Activated T-helper 2 cell treated with anti-CD3 and anti-CD28 coated beads, Interferon-gamma antibody, Interleukin-2, Interleukin-4, amounts not matched to agents 10 μg/mL and 5 μg/mL and 100 μg/mL, durations not matched to agents 14 hours and 24 hours and 36 hours (primary cell): ENCODE measurements at regions not wholly inside any gene's neighbourhood (a gene's known extent, or its start where the extent isn't known, plus 50 kb on each side); places are given as distances from the start of the nearest gene placed in this dataset.
"Not testable (repeated sequence)": the region's sequence is repeated elsewhere in the genome, so short reads cannot be mapped to it uniquely, and the experiment has no call there.

Source experiments
- DNase-seq: peaks from one replicate; pipeline ENCODE4 v3.0.0; 2021; ENCODE audit warnings: low spot score
- H3K27ac Mint-ChIP-seq: one replicate; pipeline ENCODE4 v1.8.0; 2021; ENCODE audit warnings: mixed read lengths
- H3K27me3 Mint-ChIP-seq: one replicate; pipeline ENCODE4 v1.8.0; 2021; ENCODE audit warnings: low read depth, mixed read lengths
- H3K36me3 Mint-ChIP-seq: one replicate; pipeline ENCODE4 v1.8.0; 2021; ENCODE audit warnings: low read depth, mixed read lengths
- H3K4me1 Mint-ChIP-seq: one replicate; pipeline ENCODE4 v1.8.0; 2021; ENCODE audit warnings: low read depth, mixed read lengths
- H3K4me3 Mint-ChIP-seq: one replicate; pipeline ENCODE4 v1.8.0; 2021; ENCODE audit warnings: low read depth, mild to moderate bottlenecking, moderate library complexity, mixed read lengths
- H3K9me3 Mint-ChIP-seq: one replicate; pipeline ENCODE4 v1.8.0; 2021; ENCODE audit warnings: mixed read lengths
- intact Hi-C: fragments of 100-400 bp; cut with micrococcal nuclease; formaldehyde crosslinking; loops from one replicate; pipeline ENCODE4 v1.15.1; 2023

GRCh38 chr1:187070076-187070475 lies 241.3 kb downstream of the PLA2G4A start:
- Mint-ChIP-seq H3K27me3 (no peaks in the 10 kb centered on the region), H3K27ac (no peak overlapping the region), H3K4me3 (no peak overlapping the region), H3K36me3 (peaks cover 11% of the 10 kb centered on the region), H3K4me1 (no peaks in the 10 kb centered on the region), H3K9me3 (peaks cover 4% of the 10 kb centered on the region)
- no peak for DNase-seq
- intact Hi-C loops, result no loop called here

DNA sequence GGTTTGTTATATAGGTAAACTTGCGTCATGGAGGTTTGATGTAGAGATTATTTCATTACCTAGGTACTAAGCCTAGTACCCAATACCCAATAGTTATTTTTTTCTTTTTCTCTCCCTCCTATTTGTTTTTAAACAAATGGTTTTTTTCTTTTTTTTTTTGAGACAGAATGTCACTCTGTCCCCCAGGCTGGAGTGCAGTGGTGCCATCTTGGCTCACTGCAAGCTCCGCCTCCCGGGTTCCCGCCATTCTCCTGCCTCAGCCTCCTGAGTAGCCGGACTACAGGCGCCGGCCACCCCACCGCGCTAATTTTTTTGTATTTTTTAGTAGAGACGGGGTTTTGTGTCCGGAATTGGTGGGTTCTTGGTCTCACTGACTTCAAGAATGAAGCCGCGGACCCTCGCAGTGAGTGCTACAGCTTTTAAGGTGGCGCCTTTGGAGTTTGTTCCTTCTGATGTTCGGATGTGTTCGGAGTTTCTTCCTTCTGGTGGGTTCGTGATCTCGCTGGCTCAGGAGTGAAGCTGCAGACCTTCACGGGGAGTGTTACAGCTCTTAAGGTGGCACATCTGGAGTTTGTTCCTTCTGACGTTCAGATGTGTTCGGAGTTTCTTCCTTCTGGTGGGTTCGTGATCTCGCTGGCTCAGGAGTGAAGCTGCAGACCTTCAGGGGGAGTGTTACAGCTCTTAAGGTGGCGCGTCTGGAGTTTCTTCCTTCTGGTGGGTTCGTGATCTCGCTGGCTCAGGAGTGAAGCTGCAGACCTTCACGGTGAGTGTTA lies 243.7 kb downstream of the PLA2G4A start:
- Mint-ChIP-seq H3K4me3 (peak overlapping the region; percentile 90), H3K36me3 (peaks cover 11% of the 10 kb centered on the region), H3K27ac (peak overlapping the region; percentile 87)
- H3K27me3 Mint-ChIP-seq, intact Hi-C loops, H3K4me1 Mint-ChIP-seq, DNase-seq, H3K9me3 Mint-ChIP-seq: not testable (repeated sequence)

DNA sequence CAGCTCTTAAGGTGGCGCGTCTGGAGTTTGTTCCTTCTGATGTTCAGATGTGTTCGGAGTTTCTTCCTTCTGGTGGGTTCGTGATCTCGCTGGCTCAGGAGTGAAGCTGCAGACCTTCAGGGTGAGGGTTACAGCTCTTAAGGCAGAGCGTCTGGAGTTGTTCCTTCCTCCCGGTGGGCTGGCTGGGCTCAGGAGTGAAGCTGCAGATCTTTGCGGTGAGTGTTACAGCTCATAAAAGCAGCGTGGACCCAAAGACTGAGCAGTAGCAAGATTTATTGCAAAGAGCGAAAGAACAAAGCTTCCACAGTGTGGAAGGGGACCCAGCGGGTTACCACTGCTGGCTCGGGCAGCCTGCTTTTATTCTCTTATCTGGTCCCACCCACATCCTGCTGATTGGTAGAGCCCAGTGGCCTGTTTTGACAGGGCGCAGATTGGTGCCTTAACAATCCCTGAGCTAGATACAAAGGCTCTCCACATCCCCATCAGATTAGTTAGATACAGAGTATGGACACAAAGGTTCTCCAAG lies 244.3 kb downstream of the PLA2G4A start:
- H3K4me1 Mint-ChIP-seq, H3K27me3 Mint-ChIP-seq, DNase-seq, intact Hi-C loops, H3K9me3 Mint-ChIP-seq: not testable (repeated sequence)
- H3K4me3 Mint-ChIP-seq, result peak overlapping the region; percentile 90
- peaks cover 11% of the 10 kb centered on the region for H3K36me3 Mint-ChIP-seq
- peak overlapping the region; percentile 87 for H3K27ac Mint-ChIP-seq

DNA sequence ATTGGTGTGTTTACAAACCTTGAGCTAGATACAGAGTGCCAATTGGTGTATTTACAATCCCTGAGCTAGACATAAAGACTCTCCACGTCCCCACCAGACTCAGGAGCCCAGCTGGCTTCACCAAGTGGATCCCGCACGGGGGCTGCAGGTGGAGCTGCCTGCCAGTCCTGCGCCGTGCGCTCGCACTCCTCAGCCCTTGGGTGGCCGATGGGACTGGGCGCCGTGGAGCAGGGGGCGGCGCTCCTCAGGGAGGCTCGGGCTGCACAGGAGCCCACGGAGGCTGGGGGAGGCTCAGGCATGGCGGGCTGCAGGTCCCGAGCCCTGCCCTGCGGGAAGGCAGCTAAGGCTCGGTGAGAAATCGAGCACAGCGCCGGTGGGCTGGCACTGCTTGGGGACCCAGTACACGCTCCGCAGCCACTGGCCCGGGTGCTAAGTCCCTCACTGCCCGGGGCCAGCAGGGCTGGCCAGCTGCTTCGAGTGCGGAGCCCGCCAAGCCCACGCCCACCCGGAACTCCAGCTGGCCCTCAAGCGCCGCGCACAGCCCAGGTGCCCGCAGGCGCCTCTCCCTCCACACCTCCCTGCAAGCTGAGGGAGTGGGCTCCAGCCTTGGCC lies 245.0 kb downstream of the PLA2G4A start:
- H3K27me3 Mint-ChIP-seq, H3K9me3 Mint-ChIP-seq, H3K27ac Mint-ChIP-seq, DNase-seq, H3K4me1 Mint-ChIP-seq, intact Hi-C loops: not testable (repeated sequence)
- peak overlapping the region; percentile 90 for H3K4me3 Mint-ChIP-seq
- peaks cover 11% of the 10 kb centered on the region for H3K36me3 Mint-ChIP-seq

GRCh38 chr1:187074445-187075048 lies 245.8 kb downstream of the PLA2G4A start:
- Mint-ChIP-seq H3K4me1 (no peaks in the 10 kb centered on the region), H3K36me3 (peaks cover 11% of the 10 kb centered on the region), H3K9me3 (peaks cover 4% of the 10 kb centered on the region), H3K27ac (no peak overlapping the region), H3K27me3 (no peaks in the 10 kb centered on the region), H3K4me3 (peak overlapping the region; percentile 5)
- DNase-seq, result no peak
- intact Hi-C loops, result no loop called here

GRCh38 chr1:187076922-187077321 lies 248.2 kb downstream of the PLA2G4A start:
- no peak overlapping the region for H3K4me3 Mint-ChIP-seq
- peaks cover 11% of the 10 kb centered on the region for H3K36me3 Mint-ChIP-seq
- H3K27me3 Mint-ChIP-seq, result no peaks in the 10 kb centered on the region
- peaks cover 4% of the 10 kb centered on the region for H3K9me3 Mint-ChIP-seq
- H3K4me1 Mint-ChIP-seq, result no peaks in the 10 kb centered on the region
- DNase-seq, result no peak
- no peak overlapping the region for H3K27ac Mint-ChIP-seq
- intact Hi-C loops, result no loop called here

GRCh38 chr1:187078321-187078720 lies 249.6 kb downstream of the PLA2G4A start:
- Mint-ChIP-seq H3K27me3 (no peaks in the 10 kb centered on the region), H3K27ac (no peak overlapping the region), H3K36me3 (peaks cover 6% of the 10 kb centered on the region), H3K4me1 (no peaks in the 10 kb centered on the region), H3K4me3 (no peak overlapping the region), H3K9me3 (peaks cover 4% of the 10 kb centered on the region)
- intact Hi-C loops, result no loop called here
- DNase-seq, result no peak

DNA sequence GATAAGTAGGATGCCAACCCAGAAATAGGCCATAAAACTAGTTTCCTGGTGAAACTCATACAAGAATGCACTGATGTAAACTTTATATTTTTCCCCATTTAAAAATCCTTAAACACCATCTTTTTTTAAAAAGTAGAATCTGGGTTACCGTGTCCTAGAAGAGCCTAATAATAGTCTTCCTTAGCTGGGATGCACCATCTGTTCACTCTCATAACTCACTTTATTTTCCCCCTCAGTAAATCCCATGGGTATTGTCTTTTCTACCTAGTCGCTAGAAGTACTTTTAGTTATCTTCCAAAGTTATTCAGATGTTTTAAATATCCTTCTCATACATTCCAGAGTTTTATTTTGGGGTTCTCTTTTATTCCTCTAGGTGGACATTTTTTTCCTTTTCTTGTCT lies 250.2 kb downstream of the PLA2G4A start:
- H3K4me1 Mint-ChIP-seq, result no peaks in the 10 kb centered on the region
- H3K27ac Mint-ChIP-seq, result no peak overlapping the region
- intact Hi-C loops, result no loop called here
- peaks cover 5% of the 10 kb centered on the region for H3K36me3 Mint-ChIP-seq
- H3K4me3 Mint-ChIP-seq, result no peak overlapping the region
- no peak for DNase-seq
- no peaks in the 10 kb centered on the region for H3K27me3 Mint-ChIP-seq
- peaks cover 4% of the 10 kb centered on the region for H3K9me3 Mint-ChIP-seq

- Mint-ChIP-seq H3K36me3 (peaks cover 4% of the 10 kb centered on the region), H3K27ac (no peak overlapping the region), H3K4me1 (no peaks in the 10 kb centered on the region), H3K9me3 (peaks cover 4% of the 10 kb centered on the region), H3K4me3 (no peak overlapping the region), H3K27me3 (no peaks in the 10 kb centered on the region)
- intact Hi-C loops, result no loop called here
- no peak for DNase-seq
Observed at GRCh38 chr1:187079330-187079729, 250.6 kb downstream of the PLA2G4A start.

- Mint-ChIP-seq H3K4me3 (no peak overlapping the region), H3K27me3 (no peaks in the 10 kb centered on the region), H3K36me3 (no peaks in the 10 kb centered on the region), H3K27ac (no peak overlapping the region), H3K4me1 (peaks cover 8% of the 10 kb centered on the region), H3K9me3 (peaks cover 4% of the 10 kb centered on the region)
- no peak for DNase-seq
- intact Hi-C loops, result no loop called here
Observed at GRCh38 chr1:187091666-187092065, 262.9 kb downstream of the PLA2G4A start.

GRCh38 chr1:187092104-187092503 lies 263.4 kb downstream of the PLA2G4A start:
- intact Hi-C loops, result no loop called here
- no peak for DNase-seq

DNA sequence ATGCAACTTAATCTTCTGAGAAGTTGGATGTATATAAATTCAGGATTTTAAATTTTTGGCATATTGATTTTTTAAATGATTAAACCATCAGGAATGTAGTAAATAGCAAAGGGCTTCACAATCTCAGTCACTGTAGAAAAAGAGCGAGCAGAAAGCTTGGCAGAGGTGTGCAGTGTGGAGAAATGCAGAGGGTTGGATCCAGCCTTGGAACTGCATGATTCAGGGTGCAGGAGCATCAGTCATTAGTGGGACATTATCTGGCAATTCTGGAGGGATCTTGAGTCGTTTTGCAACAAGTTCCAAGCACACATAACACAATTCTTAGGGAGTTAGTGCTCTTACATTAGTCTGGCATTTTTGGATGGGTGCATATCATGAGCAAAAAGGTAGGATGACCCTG lies 267.9 kb downstream of the PLA2G4A start:
- H3K9me3 Mint-ChIP-seq, result no peaks in the 10 kb centered on the region
- peaks cover 5% of the 10 kb centered on the region for H3K4me1 Mint-ChIP-seq
- no peak overlapping the region for H3K4me3 Mint-ChIP-seq
- no peaks in the 10 kb centered on the region for H3K36me3 Mint-ChIP-seq
- no peak overlapping the region for H3K27ac Mint-ChIP-seq
- no peak for DNase-seq
- no peaks in the 10 kb centered on the region for H3K27me3 Mint-ChIP-seq
- intact Hi-C loops, result no loop called here

More at GRCh38 chr1:187092104-187092503, 263.4 kb downstream of the PLA2G4A start:
- no peaks in the 10 kb centered on the region for H3K27me3 Mint-ChIP-seq
- no peaks in the 10 kb centered on the region for H3K36me3 Mint-ChIP-seq
- peaks cover 4% of the 10 kb centered on the region for H3K9me3 Mint-ChIP-seq
- no peak overlapping the region for H3K4me3 Mint-ChIP-seq
- no peak overlapping the region for H3K27ac Mint-ChIP-seq
- H3K4me1 Mint-ChIP-seq, result peaks cover 8% of the 10 kb centered on the region

- intact Hi-C loops, result no loop called here
- no peak for DNase-seq
- Mint-ChIP-seq H3K4me3 (no peak overlapping the region), H3K36me3 (no peaks in the 10 kb centered on the region), H3K4me1 (no peaks in the 10 kb centered on the region), H3K27ac (no peak overlapping the region), H3K27me3 (no peaks in the 10 kb centered on the region), H3K9me3 (no peaks in the 10 kb centered on the region)
Observed at GRCh38 chr1:187110351-187110750, 281.6 kb downstream of the PLA2G4A start.
